GM10248 (cell line): ENCODE measurements at regions not wholly inside any gene's neighbourhood (a gene's known extent, or its start where the extent isn't known, plus 50 kb on each side); places are given as distances from the start of the nearest gene placed in this dataset.
"Not testable (repeated sequence)": the region's sequence is repeated elsewhere in the genome, so short reads cannot be mapped to it uniquely, and the experiment has no call there.

Source experiments
- CTCF ChIA-PET: fragments of 300-600 bp; sonication (Branson Sonifier 250); formaldehyde crosslinking; extraction: SDS; loops from one replicate; lab custom pipeline; 2021; ENCODE audit warnings: antibody characterized with exemption; lab: Yijun Ruan, JAX
- POLR2A ChIA-PET: fragments of 350-650 bp; sonication (Branson Sonifier 250); formaldehyde crosslinking; extraction: SDS; loops from one replicate; lab custom pipeline; 2020; ENCODE audit warnings: antibody characterized with exemption; lab: Yijun Ruan, JAX
- DNase-seq: peaks from one replicate; pipeline ENCODE4 v3.0.0; 2012; ENCODE audit errors: extremely low spot score
- TF ChIP-seq, protein P1 (sequence below): IDR thresholded peaks from 2 replicates; pipeline ENCODE4 v1.5.1; 2012; ENCODE audit warnings: mild to moderate bottlenecking, low read depth; ENCODE audit errors: extremely low read depth, missing control alignments, control extremely low read depth

DNA sequence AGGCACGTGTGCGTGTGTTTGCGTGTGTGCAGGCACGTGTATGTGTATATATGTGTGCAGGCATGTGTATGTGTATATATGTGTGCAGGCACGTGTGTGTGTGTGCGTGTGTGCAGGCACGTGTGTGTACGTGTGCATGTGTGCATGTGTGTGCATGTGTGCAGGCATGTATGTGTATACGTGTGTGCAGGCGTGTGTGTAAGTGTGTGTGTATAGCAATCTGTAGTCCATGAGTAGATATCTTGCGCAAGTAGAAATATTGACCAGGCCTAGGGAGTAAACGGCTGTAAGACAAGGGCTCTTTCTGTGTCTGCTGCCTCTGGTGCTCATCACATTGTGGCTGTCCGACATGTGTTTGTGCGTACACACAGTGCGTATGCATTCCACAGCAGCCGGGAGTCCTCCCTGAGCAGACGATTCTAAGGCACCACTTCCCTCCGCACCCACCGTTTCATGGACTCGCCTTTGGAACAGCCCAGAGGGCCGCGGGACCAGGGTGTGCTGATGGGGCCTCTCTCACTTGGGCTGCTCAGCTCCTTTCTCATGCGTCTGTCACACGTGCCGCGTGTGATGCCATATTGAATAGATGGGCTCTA is 167.6 kb downstream of the ERMARD start:
- TF ChIP-seq, protein P1, sequence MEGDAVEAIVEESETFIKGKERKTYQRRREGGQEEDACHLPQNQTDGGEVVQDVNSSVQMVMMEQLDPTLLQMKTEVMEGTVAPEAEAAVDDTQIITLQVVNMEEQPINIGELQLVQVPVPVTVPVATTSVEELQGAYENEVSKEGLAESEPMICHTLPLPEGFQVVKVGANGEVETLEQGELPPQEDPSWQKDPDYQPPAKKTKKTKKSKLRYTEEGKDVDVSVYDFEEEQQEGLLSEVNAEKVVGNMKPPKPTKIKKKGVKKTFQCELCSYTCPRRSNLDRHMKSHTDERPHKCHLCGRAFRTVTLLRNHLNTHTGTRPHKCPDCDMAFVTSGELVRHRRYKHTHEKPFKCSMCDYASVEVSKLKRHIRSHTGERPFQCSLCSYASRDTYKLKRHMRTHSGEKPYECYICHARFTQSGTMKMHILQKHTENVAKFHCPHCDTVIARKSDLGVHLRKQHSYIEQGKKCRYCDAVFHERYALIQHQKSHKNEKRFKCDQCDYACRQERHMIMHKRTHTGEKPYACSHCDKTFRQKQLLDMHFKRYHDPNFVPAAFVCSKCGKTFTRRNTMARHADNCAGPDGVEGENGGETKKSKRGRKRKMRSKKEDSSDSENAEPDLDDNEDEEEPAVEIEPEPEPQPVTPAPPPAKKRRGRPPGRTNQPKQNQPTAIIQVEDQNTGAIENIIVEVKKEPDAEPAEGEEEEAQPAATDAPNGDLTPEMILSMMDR, result no peak
- CTCF ChIA-PET, result no interaction called here
- POLR2A ChIA-PET, result no interaction called here
- no peak for DNase-seq

DNA sequence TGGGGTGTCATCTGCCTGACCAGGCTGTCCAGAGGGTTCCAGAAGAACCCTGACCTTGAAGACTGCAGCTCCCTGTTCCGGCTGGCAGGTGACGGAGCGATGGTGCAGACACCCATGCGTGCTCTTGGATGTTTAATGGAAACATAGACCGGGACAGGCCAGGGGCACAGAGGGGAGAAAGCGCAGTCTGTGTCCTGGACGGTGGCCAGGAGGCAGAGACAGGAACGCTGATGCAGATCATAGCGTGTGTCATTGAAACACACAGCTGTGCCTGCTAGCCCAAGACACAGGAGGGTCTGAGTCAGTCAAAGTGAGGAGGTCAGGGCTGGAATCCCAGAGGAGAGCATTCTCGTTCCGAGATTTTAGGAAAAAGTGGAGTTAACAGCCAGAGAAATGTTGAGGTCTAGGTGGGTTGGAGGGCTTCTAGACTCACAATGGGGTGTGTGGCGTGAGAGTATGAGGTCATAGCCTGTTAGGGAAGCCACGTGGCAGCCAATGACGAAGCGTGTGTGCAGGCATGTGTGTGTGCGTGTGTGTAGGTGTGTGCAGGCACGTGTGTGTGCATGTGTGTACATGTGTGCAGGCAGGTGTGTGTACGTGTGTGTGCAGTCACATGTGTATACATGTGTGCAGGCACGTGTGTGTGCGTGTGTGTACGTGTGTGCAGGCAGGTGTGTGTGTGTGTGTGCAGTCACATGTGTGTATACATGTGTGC is 167.0 kb downstream of the ERMARD start:
- ChIA-PET POLR2A (no interaction called here), CTCF (no interaction called here)
- TF ChIP-seq, protein P1, result no peak
- no peak for DNase-seq

- DNase-seq, result no peak
- ChIA-PET CTCF (no interaction called here), POLR2A (no interaction called here)
- TF ChIP-seq, protein P1, result no peak
Measured at GRCh38 chr6:169917153-169917552, 165.7 kb downstream of the ERMARD start.

DNA sequence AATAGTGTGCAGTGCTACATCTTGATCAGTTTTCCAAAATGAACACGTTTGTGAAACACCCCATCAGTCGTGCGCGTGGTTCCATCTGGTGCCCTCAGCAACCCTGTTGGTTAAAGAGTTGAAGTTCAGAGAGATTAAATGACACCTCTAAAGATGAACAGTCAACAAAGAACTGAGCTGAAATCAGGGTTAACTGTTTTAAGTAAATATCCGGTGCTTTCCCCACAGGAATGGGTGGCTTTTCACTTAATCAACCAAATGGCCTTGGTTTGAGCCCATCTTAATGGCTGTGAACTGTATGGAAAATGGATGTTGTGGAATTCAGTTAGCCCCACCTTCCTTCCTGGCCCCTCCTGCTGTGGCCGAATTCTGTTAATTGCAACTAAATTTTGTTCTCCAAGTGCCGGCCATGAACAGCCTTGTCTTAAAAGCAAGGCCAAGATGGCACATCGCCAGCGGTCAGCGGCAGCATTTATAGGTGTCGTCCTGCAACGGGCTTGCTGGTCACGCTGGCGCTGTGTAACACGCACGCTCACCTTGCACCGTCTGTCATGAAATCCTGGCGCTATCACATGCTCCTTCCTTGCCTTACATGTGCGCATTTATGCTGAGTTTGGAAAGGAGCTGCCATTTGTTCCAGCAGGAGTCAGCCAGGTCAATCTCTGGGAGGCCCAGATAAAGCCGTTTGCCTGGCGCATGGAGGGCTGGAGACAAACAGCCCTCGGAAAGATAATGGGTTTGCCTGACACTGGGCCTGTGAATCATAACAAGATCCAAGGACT is 164.5 kb downstream of the ERMARD start:
- ChIA-PET CTCF (no interaction called here), POLR2A (interaction anchor here (0.6 kb wide), 1 partner anchor 526 kb away, joined by 3 read pairs; no protein-coding TSS in a partner anchor)
- DNase-seq, result no peak
- TF ChIP-seq, protein P1, result no peak

DNA sequence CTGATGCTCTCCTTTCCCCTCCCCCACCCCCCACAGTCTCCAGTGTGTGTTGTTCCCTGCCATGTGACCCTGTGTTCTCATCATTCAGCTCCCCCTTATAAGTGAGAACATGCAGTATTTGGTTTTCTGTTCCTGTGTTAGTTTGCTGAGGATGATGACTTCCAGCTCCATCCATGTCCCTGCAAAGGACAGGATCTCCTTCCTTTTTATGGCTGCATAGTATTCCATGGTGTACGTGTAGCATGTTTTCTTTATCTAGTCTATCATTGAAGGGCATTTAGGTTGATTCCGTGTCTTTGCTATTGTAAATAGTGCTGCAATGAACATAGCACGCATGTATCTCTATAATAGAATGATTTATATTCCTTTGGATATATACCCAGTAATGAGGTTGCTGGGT is 162.3 kb downstream of the ERMARD start:
- DNase-seq, CTCF ChIA-PET, POLR2A ChIA-PET: not testable (repeated sequence)

DNA sequence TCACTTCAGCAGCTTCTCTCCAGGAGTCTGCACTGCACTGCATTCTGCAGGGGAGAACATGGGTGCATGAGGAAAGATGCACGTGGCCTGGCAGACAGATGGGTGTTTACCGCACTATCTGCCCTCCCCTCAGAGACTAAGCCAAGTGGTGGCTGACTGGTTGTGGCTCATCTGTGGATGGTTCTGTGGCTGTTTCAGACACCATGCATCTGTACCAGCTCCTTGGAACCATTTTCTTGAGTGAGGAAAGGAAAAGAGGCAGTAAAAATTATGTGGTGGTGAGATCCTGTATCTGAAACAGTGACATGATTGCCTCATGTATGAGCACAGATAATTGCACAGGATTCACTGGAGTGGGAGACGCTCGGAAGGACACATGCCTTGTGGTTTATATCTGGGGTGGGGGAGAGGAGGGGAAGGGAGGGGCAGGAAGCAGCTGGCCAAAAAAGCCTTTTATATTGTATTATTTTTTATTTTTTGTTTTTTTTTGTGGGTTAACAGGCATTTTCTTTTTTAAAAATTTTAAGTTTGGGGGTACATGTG is 161.7 kb downstream of the ERMARD start:
- ChIA-PET POLR2A (no interaction called here), CTCF (no interaction called here)
- TF ChIP-seq, protein P1, result no peak
- no peak for DNase-seq
